Endothelial cell of umbilical vein (primary cell): ENCODE measurements at regions not wholly inside any gene's neighbourhood (a gene's known extent, or its start where the extent isn't known, plus 50 kb on each side); places are given as distances from the start of the nearest gene placed in this dataset.

Experiments
- CTCF ChIP-seq, 2 donors: IDR thresholded peaks; 1 replicate in 1 of 2; 2 replicates in 1 of 2; pipeline ENCODE4 v1.5.1; 2011; ENCODE audit warnings: low read length in 2 of 2, mild to moderate bottlenecking in 2 of 2, moderate library complexity in 2 of 2, control low read depth in 1 of 2, inconsistent platforms in 1 of 2, low read depth in 1 of 2; ENCODE audit not compliant: insufficient read depth in 1 of 2; ENCODE audit errors: extremely low read depth in 1 of 2
- EZH2 ChIP-seq: IDR thresholded peaks from 2 replicates; pipeline ENCODE4 v1.6.1; 2012; ENCODE audit warnings: borderline replicate concordance, low read depth, mild to moderate bottlenecking, moderate library complexity, low read length, inconsistent platforms; ENCODE audit not compliant: severe bottlenecking
- FOS ChIP-seq: IDR thresholded peaks from 2 replicates; pipeline ENCODE4 v1.6.1; 2011; ENCODE audit warnings: mild to moderate bottlenecking, low read length, moderate library complexity, borderline replicate concordance; ENCODE audit not compliant: insufficient read depth
- GATA2 ChIP-seq: IDR thresholded peaks from 2 replicates; pipeline ENCODE4 v1.7.0; 2011; ENCODE audit warnings: low read depth, mild to moderate bottlenecking, moderate library complexity, mixed read lengths, low read length; ENCODE audit not compliant: insufficient read length, insufficient read depth
- MAX ChIP-seq: IDR thresholded peaks from 2 replicates; pipeline ENCODE4 v1.6.1; 2011; ENCODE audit not compliant: insufficient read depth, insufficient read length
- MYC ChIP-seq: IDR thresholded peaks from one replicate; pipeline ENCODE4 v1.6.1; 2011; ENCODE audit warnings: mild to moderate bottlenecking, low read depth, low read length
- POLR2A ChIP-seq: IDR thresholded peaks from 2 replicates; pipeline ENCODE4 v1.6.1; 2012; ENCODE audit warnings: low read depth, mild to moderate bottlenecking, control low read depth, low read length
- POLR2AphosphoS5 ChIP-seq: IDR thresholded peaks from 2 replicates; pipeline ENCODE4 v1.6.1; 2012; ENCODE audit warnings: low read depth, mild to moderate bottlenecking, control low read depth, low read length, moderate library complexity; ENCODE audit not compliant: insufficient read depth

- TF ChIP-seq EZH2, result no peak
- no peak for TF ChIP-seq CTCF (IDR thresholded peaks at IDR 0.05; ENCODE audit: extremely low read depth in 1 of 2, insufficient read depth in 1 of 2, low read depth in 1 of 2, low read length in 2 of 2)
- no peak for TF ChIP-seq POLR2A
- no peak for TF ChIP-seq POLR2AphosphoS5
- no peak for TF ChIP-seq GATA2
- TF ChIP-seq FOS, result no peak
- no peak for TF ChIP-seq MYC
- TF ChIP-seq MAX, result no peak
These were observed 727.9 kb upstream of the CDH2 start for GRCh38 chr18:28904789-28905364.
